Fibroblast of lung (primary cell): ENCODE measurements at regions not wholly inside any gene's neighbourhood (a gene's known extent, or its start where the extent isn't known, plus 50 kb on each side); places are given as distances from the start of the nearest gene placed in this dataset.

Experiments used
- DNase-seq, 2 donors: peaks; one replicate each; pipeline versions ENCODE4 v3.0.0 to v3.0.0-alpha.2; 2010; ENCODE audit warnings: low read depth in 2 of 2
- H2AFZ ChIP-seq: 2 replicates; pipeline ENCODE4 v1.5.1; 2012; ENCODE audit warnings: low read length, control low read depth, inconsistent platforms
- H3K27ac ChIP-seq: 2 replicates; pipeline ENCODE4 v1.5.1; 2011; ENCODE audit warnings: low read length, control low read depth; ENCODE audit not compliant: insufficient read depth
- H3K27me3 ChIP-seq: 2 replicates; pipeline ENCODE4 v1.5.1; 2011; ENCODE audit warnings: mild to moderate bottlenecking, low read length; ENCODE audit not compliant: control insufficient read depth, insufficient read depth
- H3K36me3 ChIP-seq: 2 replicates; pipeline ENCODE4 v1.5.1; 2011; ENCODE audit warnings: low read length; ENCODE audit not compliant: control insufficient read depth, insufficient read depth
- H3K4me1 ChIP-seq: 2 replicates; pipeline ENCODE4 v1.5.1; 2011; ENCODE audit warnings: low read length; ENCODE audit not compliant: control insufficient read depth, insufficient read depth; ENCODE audit errors: extremely low read depth
- H3K4me2 ChIP-seq: 2 replicates; pipeline ENCODE4 v1.5.1; 2011; ENCODE audit warnings: low read length, control low read depth; ENCODE audit not compliant: insufficient read depth; ENCODE audit errors: extremely low read depth
- H3K4me3 ChIP-seq, 4 experiments: fragments of 200-600 bp in 1 of 4; sonication (generic) in 1 of 4; replicated peaks in 1 of 4; 2 replicates each; pipeline ENCODE4 v1.5.1; 2011 to 2016; ENCODE audit warnings: low read length in 4 of 4, low read depth in 3 of 4, mild to moderate bottlenecking in 3 of 4, control low read depth in 2 of 4, inconsistent platforms in 1 of 4, mixed read lengths in 1 of 4; ENCODE audit not compliant: insufficient read depth in 1 of 4; ENCODE audit errors: control extremely low read depth in 1 of 4
- H3K79me2 ChIP-seq: 2 replicates; pipeline ENCODE4 v1.5.1; 2012; ENCODE audit warnings: mild to moderate bottlenecking, low read length, inconsistent platforms; ENCODE audit not compliant: control insufficient read depth, insufficient read depth
- H3K9ac ChIP-seq: 2 replicates; pipeline ENCODE4 v1.5.1; 2011; ENCODE audit warnings: mild to moderate bottlenecking, low read length, control low read depth; ENCODE audit not compliant: insufficient read depth
- H3K9me3 ChIP-seq: 2 replicates; pipeline ENCODE4 v1.5.1; 2012; ENCODE audit warnings: low read depth, low read length; ENCODE audit not compliant: control insufficient read depth, insufficient read depth
- H4K20me1 ChIP-seq: 2 replicates; pipeline ENCODE4 v1.5.1; 2011; ENCODE audit warnings: low read length; ENCODE audit not compliant: control insufficient read depth, insufficient read depth; ENCODE audit errors: extremely low read depth
- EZH2 ChIP-seq: IDR thresholded peaks from 2 replicates; pipeline ENCODE4 v1.5.1; 2012; ENCODE audit warnings: low read length, control low read depth, mild to moderate bottlenecking; ENCODE audit errors: missing control alignments
- TF ChIP-seq, protein P1 (sequence below), 2 donors: IDR thresholded peaks in 1 of 2; conservative IDR thresholded peaks in 1 of 2; 1 replicate in 1 of 2; 2 replicates in 1 of 2; pipeline ENCODE4 v1.5.1; 2011 to 2012; ENCODE audit warnings: low read length in 2 of 2, control low read depth in 1 of 2, inconsistent platforms in 1 of 2, low read depth in 1 of 2, mild to moderate bottlenecking in 1 of 2

DNA sequence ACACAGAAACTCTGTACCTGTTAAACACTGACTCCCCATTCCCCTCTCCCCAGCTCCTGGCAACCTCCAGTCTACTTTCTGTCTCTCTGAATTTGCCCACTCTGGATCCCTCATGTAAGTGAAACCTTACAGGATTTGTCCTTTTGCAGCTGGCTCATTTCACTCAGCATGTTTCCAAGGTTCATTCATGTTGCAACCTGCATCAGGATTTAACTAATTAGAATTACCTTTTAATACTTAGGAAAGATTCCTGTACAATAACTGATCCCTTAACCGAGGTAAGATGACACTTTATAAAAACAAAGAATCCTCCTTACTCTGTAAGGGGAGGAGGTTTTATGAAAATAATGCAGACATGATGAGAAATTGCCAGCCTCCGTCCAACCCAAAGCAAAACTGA lies 113.1 kb upstream of the MTHFD1L start:
- Histone ChIP-seq H3K4me2 (no peak overlapping the region), H2AFZ (no peak overlapping the region), H3K9me3 (no peaks in the 10 kb centered on the region), H4K20me1 (no peaks in the 10 kb centered on the region), H3K9ac (no peak overlapping the region), H3K79me2 (no peaks in the 10 kb centered on the region), H3K4me3 (no peak overlapping the region), H3K27ac (no peak overlapping the region), H3K4me1 (no peaks in the 10 kb centered on the region), H3K36me3 (no peaks in the 10 kb centered on the region), H3K27me3 (no peaks in the 10 kb centered on the region)
- no peak for DNase-seq
- TF ChIP-seq EZH2, result no peak
- TF ChIP-seq, protein P1, sequence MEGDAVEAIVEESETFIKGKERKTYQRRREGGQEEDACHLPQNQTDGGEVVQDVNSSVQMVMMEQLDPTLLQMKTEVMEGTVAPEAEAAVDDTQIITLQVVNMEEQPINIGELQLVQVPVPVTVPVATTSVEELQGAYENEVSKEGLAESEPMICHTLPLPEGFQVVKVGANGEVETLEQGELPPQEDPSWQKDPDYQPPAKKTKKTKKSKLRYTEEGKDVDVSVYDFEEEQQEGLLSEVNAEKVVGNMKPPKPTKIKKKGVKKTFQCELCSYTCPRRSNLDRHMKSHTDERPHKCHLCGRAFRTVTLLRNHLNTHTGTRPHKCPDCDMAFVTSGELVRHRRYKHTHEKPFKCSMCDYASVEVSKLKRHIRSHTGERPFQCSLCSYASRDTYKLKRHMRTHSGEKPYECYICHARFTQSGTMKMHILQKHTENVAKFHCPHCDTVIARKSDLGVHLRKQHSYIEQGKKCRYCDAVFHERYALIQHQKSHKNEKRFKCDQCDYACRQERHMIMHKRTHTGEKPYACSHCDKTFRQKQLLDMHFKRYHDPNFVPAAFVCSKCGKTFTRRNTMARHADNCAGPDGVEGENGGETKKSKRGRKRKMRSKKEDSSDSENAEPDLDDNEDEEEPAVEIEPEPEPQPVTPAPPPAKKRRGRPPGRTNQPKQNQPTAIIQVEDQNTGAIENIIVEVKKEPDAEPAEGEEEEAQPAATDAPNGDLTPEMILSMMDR (conservative IDR thresholded peaks at IDR 0.05 in 1 of 2, IDR thresholded peaks at IDR 0.05 in 1 of 2; ENCODE audit: low read depth in 1 of 2, low read length in 2 of 2), result no peak

DNA sequence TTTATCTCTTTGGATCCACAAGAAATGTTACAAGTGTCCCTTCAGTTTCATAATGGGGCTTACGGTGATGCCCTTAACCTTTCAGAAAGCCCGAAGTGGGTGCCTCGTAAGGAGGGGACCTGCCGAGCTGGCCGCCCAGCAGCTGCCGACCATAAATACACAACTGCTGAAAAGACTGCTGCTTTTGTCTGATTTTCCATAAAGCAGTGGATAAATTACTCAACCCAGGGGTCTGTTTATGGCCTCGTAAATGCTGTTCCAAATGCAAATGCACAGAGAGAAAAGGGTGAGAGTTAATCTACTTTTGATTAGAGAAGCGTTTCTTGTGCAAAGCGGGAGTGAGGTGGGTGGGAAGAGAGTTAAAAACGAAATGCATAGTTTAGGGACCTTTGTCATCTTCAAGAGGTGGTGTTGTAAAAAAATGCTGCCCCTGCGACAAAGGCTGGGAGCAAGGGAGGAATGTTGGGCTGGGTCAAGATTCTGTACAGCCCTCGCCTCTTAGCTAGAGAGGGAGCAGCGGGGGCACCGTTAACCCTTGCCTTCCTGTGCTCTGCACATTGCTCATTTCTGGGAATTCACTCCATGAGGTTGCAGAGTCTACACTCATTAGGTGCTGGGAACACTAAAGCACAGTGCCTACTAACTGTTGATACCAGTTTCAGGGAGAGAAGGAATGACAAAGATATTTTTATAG lies 112.0 kb upstream of the MTHFD1L start:
- H3K9ac ChIP-seq, result no peak overlapping the region
- H3K4me2 ChIP-seq, result no peak overlapping the region
- no peak for TF ChIP-seq EZH2
- TF ChIP-seq, protein P1 (conservative IDR thresholded peaks at IDR 0.05 in 1 of 2, IDR thresholded peaks at IDR 0.05 in 1 of 2; ENCODE audit: low read depth in 1 of 2, low read length in 2 of 2), result no peak
- H3K9me3 ChIP-seq, result no peaks in the 10 kb centered on the region
- H3K36me3 ChIP-seq, result no peaks in the 10 kb centered on the region
- DNase-seq, result no peak
- H3K27ac ChIP-seq, result no peak overlapping the region
- H4K20me1 ChIP-seq, result no peaks in the 10 kb centered on the region
- no peak overlapping the region for H2AFZ ChIP-seq
- H3K4me3 ChIP-seq, result no peak overlapping the region
- H3K79me2 ChIP-seq, result no peaks in the 10 kb centered on the region
- H3K4me1 ChIP-seq, result no peaks in the 10 kb centered on the region
- H3K27me3 ChIP-seq, result no peaks in the 10 kb centered on the region

DNA sequence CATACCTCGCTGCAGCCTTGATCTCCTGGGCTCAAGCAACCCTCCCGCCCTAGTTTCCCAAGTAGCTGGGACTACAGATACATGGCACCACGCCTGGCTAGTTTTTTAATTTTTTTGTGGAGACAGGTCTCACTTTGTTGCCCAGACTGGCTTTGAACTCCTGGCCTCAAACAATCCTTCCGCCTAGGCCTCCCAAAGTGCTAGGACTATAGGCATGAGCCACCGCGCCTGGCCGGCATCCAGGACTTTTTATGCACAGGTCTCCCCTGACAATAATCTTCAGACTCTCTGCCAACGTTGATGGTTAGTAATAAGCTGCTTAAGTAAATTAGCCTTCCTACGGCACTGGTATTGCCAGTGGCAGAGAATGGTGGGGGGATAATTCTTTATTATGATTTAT lies 110.5 kb upstream of the MTHFD1L start:
- no peaks in the 10 kb centered on the region for H4K20me1 ChIP-seq
- no peak overlapping the region for H3K9ac ChIP-seq
- no peak overlapping the region for H3K4me2 ChIP-seq
- no peak overlapping the region for H2AFZ ChIP-seq
- TF ChIP-seq EZH2, result no peak
- TF ChIP-seq, protein P1 (conservative IDR thresholded peaks at IDR 0.05 in 1 of 2, IDR thresholded peaks at IDR 0.05 in 1 of 2; ENCODE audit: low read depth in 1 of 2, low read length in 2 of 2), result no peak
- no peaks in the 10 kb centered on the region for H3K9me3 ChIP-seq
- H3K4me1 ChIP-seq, result no peaks in the 10 kb centered on the region
- no peaks in the 10 kb centered on the region for H3K79me2 ChIP-seq
- no peak for DNase-seq
- no peak overlapping the region for H3K4me3 ChIP-seq
- no peak overlapping the region for H3K27ac ChIP-seq
- H3K27me3 ChIP-seq, result no peaks in the 10 kb centered on the region
- no peaks in the 10 kb centered on the region for H3K36me3 ChIP-seq
